ENCODE measurements at regions not wholly inside any gene's neighbourhood (a gene's known extent, or its start where the extent isn't known, plus 50 kb on each side); places are given as distances from the start of the nearest gene placed in this dataset.

GRCh38 chr4:186887752-186888151, 164.1 kb upstream of the FAT1 start:
- H3K36me3 ChIP-seq (ENCODE audit: control insufficient read depth in 4 of 4, insufficient read depth in 4 of 4, low read length in 4 of 4): no peaks in the 10 kb centered on the region
- no peaks in the 10 kb centered on the region for H3K27me3 ChIP-seq (ENCODE audit: control insufficient read depth in 3 of 3, insufficient read depth in 3 of 3, low read length in 2 of 3)
- H3K9me3 ChIP-seq (ENCODE audit: control insufficient read depth in 4 of 4, insufficient read depth in 3 of 4, low read length in 3 of 4): no peaks in the 10 kb centered on the region
- TF ChIP-seq, protein P1, sequence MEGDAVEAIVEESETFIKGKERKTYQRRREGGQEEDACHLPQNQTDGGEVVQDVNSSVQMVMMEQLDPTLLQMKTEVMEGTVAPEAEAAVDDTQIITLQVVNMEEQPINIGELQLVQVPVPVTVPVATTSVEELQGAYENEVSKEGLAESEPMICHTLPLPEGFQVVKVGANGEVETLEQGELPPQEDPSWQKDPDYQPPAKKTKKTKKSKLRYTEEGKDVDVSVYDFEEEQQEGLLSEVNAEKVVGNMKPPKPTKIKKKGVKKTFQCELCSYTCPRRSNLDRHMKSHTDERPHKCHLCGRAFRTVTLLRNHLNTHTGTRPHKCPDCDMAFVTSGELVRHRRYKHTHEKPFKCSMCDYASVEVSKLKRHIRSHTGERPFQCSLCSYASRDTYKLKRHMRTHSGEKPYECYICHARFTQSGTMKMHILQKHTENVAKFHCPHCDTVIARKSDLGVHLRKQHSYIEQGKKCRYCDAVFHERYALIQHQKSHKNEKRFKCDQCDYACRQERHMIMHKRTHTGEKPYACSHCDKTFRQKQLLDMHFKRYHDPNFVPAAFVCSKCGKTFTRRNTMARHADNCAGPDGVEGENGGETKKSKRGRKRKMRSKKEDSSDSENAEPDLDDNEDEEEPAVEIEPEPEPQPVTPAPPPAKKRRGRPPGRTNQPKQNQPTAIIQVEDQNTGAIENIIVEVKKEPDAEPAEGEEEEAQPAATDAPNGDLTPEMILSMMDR (IDR thresholded peaks at IDR 0.05; ENCODE audit: control extremely low read depth, extremely low read depth): no peak
- no peak overlapping the region for H3K4me3 ChIP-seq
- 65 to 74% methylated on average over 6 of the region's 6 CpGs for WGBS, 2 donors
- no peak overlapping the region for H3K9ac ChIP-seq (ENCODE audit: insufficient read depth in 1 of 2, low read length in 2 of 2)
- ATAC-seq (ENCODE audit: insufficient read depth, low FRiP score) (no peak), DNase-seq (no peak)
- no peak overlapping the region for H3K27ac ChIP-seq (ENCODE audit: low read depth in 1 of 2, low read length in 1 of 2)
- H3K4me1 ChIP-seq (ENCODE audit: control insufficient read depth in 5 of 5, insufficient read depth in 5 of 5, low read length in 5 of 5): peaks cover 0 to 12% (median 0%) of the 10 kb centered on the region in 5 donors

GRCh38 chr4:186889876-186890643, 166.4 kb upstream of the FAT1 start:
- ATAC-seq (ENCODE audit: insufficient read depth, low FRiP score) (no peak), DNase-seq (no peak)
- 89 to 94% methylated on average over 46 of the region's 46 CpGs for WGBS, 2 donors
- peaks cover 0 to 3% (median 0%) of the 10 kb centered on the region in 4 donors for H3K9me3 ChIP-seq (ENCODE audit: control insufficient read depth in 4 of 4, insufficient read depth in 3 of 4, low read length in 3 of 4)
- H3K36me3 ChIP-seq (ENCODE audit: control insufficient read depth in 4 of 4, insufficient read depth in 4 of 4, low read length in 4 of 4): no peaks in the 10 kb centered on the region
- TF ChIP-seq, protein P1 (IDR thresholded peaks at IDR 0.05; ENCODE audit: control extremely low read depth, extremely low read depth): no peak
- no peak overlapping the region for H3K9ac ChIP-seq (ENCODE audit: insufficient read depth in 1 of 2, low read length in 2 of 2)
- no peaks in the 10 kb centered on the region for H3K27me3 ChIP-seq (ENCODE audit: control insufficient read depth in 3 of 3, insufficient read depth in 3 of 3, low read length in 2 of 3)
- H3K4me1 ChIP-seq (ENCODE audit: control insufficient read depth in 5 of 5, insufficient read depth in 5 of 5, low read length in 5 of 5): peaks cover 0 to 12% (median 0%) of the 10 kb centered on the region in 5 donors
- H3K4me3 ChIP-seq: no peak overlapping the region
- no peak overlapping the region for H3K27ac ChIP-seq (ENCODE audit: low read depth in 1 of 2, low read length in 1 of 2)

DNA sequence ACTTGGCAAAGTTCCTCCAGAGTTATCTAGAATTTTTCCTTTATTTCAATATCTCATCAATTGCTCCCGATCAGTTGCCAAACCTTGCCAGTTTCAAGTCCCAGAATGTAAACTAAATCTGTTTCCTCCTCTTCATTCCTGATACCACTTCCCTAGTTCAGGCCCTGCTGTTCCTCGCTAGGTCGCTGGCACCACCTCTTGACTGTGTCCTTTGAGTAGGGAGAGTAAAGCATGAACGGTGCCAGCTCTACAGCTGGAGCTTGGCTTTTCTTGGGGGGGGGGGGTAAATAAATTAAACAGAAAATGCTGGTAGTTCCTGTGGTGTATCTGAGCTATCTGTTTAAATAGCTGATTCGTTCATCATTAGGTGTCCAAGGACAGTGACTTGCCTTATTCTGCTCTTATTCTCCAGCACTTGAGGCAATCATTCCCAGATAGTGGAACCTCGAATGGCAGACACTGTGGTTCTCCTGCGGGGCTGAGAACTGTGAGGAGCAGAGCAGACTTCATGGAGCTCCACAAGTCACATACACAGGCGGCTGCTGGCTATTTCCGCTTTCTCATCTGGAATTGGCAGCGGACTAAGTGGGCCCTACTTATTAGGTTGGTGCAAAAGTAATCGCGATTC, 168.3 kb upstream of the FAT1 start:
- Histone ChIP-seq H3K27ac (ENCODE audit: low read depth in 1 of 2, low read length in 1 of 2) (no peak overlapping the region), H3K9me3 (ENCODE audit: control insufficient read depth in 4 of 4, insufficient read depth in 3 of 4, low read length in 3 of 4) (peaks cover 0 to 3% (median 0%) of the 10 kb centered on the region in 4 donors), H3K9ac (ENCODE audit: insufficient read depth in 1 of 2, low read length in 2 of 2) (no peak overlapping the region), H3K4me1 (ENCODE audit: control insufficient read depth in 5 of 5, insufficient read depth in 5 of 5, low read length in 5 of 5) (peaks cover 0 to 8% (median 0%) of the 10 kb centered on the region in 5 donors), H3K36me3 (ENCODE audit: control insufficient read depth in 4 of 4, insufficient read depth in 4 of 4, low read length in 4 of 4) (no peaks in the 10 kb centered on the region), H3K4me3 (no peak overlapping the region), H3K27me3 (ENCODE audit: control insufficient read depth in 3 of 3, insufficient read depth in 3 of 3, low read length in 2 of 3) (no peaks in the 10 kb centered on the region)
- ATAC-seq (ENCODE audit: insufficient read depth, low FRiP score) (no peak), DNase-seq (no peak)
- TF ChIP-seq, protein P1 (IDR thresholded peaks at IDR 0.05; ENCODE audit: control extremely low read depth, extremely low read depth): no peak
- WGBS, 2 donors: 78 to 81% methylated on average over 12 of the region's 12 CpGs
